IgD-negative memory B cell (primary cell): ENCODE measurements at regions not wholly inside any gene's neighbourhood (a gene's known extent, or its start where the extent isn't known, plus 50 kb on each side); places are given as distances from the start of the nearest gene placed in this dataset.

Experiments used
- H3K27ac Mint-ChIP-seq, 3 donors: one replicate each; pipeline ENCODE4 v1.8.0; 2020 to 2022; ENCODE audit warnings: mild to moderate bottlenecking in 3 of 3, mixed read lengths in 3 of 3, moderate library complexity in 1 of 3
- H3K27me3 Mint-ChIP-seq: one replicate; pipeline ENCODE4 v1.8.0; 2021; ENCODE audit warnings: mixed read lengths
- H3K36me3 Mint-ChIP-seq: one replicate; pipeline ENCODE4 v1.8.0; 2020; ENCODE audit warnings: mild to moderate bottlenecking, mixed read lengths
- H3K4me1 Mint-ChIP-seq, 3 donors: one replicate each; pipeline ENCODE4 v1.8.0; 2020 to 2022; ENCODE audit warnings: mixed read lengths in 3 of 3, mild to moderate bottlenecking in 1 of 3
- H3K4me3 Mint-ChIP-seq, 4 donors: one replicate each; pipeline ENCODE4 v1.8.0; 2020 to 2022; ENCODE audit warnings: mild to moderate bottlenecking in 4 of 4, mixed read lengths in 4 of 4, moderate library complexity in 3 of 4
- H3K9me3 Mint-ChIP-seq, 3 donors: one replicate each; pipeline ENCODE4 v1.8.0; 2020 to 2021; ENCODE audit warnings: mixed read lengths in 3 of 3, mild to moderate bottlenecking in 1 of 3

GRCh38 chr9:87309236-87309635 is 188.4 kb upstream of the DAPK1 start:
- no peak overlapping the region for H3K27ac Mint-ChIP-seq
- peaks cover 0 to 3% (median 0%) of the 10 kb centered on the region in 3 donors for H3K9me3 Mint-ChIP-seq
- no peaks in the 10 kb centered on the region for H3K4me1 Mint-ChIP-seq
- H3K36me3 Mint-ChIP-seq = no peaks in the 10 kb centered on the region
- no peaks in the 10 kb centered on the region for H3K27me3 Mint-ChIP-seq
- H3K4me3 Mint-ChIP-seq = no peak overlapping the region

DNA sequence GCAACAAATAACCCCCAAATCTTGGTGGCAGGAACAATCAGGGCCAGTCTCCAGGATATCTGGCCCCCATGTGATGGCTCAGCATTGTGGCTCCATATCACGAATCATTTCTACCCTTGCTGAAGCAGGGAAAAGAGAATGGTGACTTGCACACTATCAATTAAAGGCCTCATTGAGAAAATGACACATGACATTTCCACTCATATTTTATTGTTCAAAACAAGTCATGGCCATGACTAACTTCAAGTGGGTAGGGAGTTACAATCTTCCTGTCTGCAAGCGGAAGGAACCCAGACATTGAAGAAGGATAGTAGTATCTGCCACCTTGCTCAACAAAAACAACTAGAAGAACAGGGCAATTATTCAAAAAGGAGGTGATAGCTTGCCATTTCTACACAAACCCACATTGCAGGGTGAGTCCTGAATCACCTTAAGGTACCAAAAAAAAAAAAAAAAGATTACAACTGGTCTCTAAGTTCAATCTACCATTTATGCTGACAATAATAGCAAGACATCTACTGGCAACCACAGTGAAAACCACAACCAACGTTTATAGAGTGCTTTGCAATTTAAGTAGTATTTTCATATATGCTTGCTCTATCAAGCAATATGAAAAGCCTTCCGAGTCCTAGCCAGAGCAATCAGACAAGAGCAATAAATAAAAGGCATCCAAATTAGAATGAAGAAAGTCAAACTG is 186.7 kb upstream of the DAPK1 start:
- H3K36me3 Mint-ChIP-seq = no peaks in the 10 kb centered on the region
- H3K9me3 Mint-ChIP-seq = peaks cover 0 to 10% (median 3%) of the 10 kb centered on the region in 3 donors
- H3K27ac Mint-ChIP-seq = no peak overlapping the region
- no peaks in the 10 kb centered on the region for H3K27me3 Mint-ChIP-seq
- no peaks in the 10 kb centered on the region for H3K4me1 Mint-ChIP-seq
- H3K4me3 Mint-ChIP-seq = no peak overlapping the region

DNA sequence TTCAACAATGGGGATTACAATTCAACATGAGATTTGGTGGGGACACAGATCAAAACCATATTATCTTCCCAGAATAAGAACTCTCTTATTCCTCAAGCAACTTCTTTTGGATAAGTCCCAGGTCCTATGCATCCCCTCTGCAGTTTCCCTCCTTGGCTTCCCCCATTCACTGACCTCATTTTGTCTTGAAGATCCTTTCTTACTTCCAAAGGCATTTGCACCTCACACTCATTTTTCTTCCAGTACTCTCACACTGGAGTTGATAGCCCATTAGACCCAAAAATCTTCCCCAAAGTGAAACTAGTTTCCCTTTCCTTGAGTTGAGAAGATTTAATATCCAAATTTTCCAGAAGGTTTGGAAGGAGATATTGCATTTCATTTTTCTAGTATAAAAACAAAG is 178.0 kb upstream of the DAPK1 start:
- no peaks in the 10 kb centered on the region for H3K4me1 Mint-ChIP-seq
- H3K4me3 Mint-ChIP-seq = no peak overlapping the region
- H3K36me3 Mint-ChIP-seq = no peaks in the 10 kb centered on the region
- H3K27me3 Mint-ChIP-seq = peaks cover 2% of the 10 kb centered on the region
- H3K9me3 Mint-ChIP-seq = peaks cover 0 to 6% (median 3%) of the 10 kb centered on the region in 3 donors
- no peak overlapping the region for H3K27ac Mint-ChIP-seq

GRCh38 chr9:87320146-87320884 is 177.4 kb upstream of the DAPK1 start:
- Mint-ChIP-seq H3K9me3 (peaks cover 0 to 4% (median 3%) of the 10 kb centered on the region in 3 donors), H3K27me3 (peaks cover 2% of the 10 kb centered on the region), H3K27ac (no peak overlapping the region), H3K4me3 (no peak overlapping the region), H3K4me1 (no peaks in the 10 kb centered on the region), H3K36me3 (no peaks in the 10 kb centered on the region)

DNA sequence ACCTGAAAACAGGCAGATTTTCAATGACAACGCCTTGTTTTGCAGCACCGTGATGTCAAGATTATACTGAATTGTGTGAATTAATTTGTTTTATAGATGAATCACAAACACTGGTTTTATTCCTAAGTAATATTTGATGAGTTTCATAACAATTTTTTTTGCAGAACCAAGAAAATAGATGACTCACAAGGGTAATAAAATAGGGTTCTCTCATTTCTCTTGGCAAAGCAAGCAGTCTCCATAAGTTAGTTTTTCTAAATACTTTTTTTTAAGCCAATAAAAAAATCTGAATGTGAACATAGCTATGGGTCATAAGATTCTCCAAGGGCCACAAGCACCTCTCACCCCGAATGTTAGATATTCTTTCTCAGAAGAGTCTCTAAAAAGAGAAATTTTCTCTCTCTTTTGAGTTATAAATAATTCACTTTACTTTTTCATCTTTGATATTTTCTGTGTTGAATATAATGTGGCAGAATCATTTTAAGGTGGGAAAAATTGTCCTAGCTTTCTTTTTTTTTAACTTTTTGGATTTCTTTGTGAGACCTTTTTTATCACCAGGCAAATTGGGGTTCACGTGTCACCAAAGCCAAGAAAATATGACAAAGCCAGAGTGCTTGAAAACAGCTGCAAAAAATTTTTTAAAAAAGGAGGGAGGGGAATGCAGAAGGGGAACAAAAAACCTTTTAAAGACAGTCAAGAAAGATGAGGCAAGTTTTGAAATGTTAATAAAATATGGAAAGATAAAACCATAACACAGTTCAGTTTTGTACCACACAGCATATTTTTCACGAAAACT is 174.6 kb upstream of the DAPK1 start:
- no peaks in the 10 kb centered on the region for H3K4me1 Mint-ChIP-seq
- H3K4me3 Mint-ChIP-seq = no peak overlapping the region
- peaks cover 2% of the 10 kb centered on the region for H3K27me3 Mint-ChIP-seq
- H3K36me3 Mint-ChIP-seq = no peaks in the 10 kb centered on the region
- H3K27ac Mint-ChIP-seq = no peak overlapping the region
- H3K9me3 Mint-ChIP-seq = no peaks in the 10 kb centered on the region

GRCh38 chr9:87323928-87324327 is 173.7 kb upstream of the DAPK1 start:
- H3K4me1 Mint-ChIP-seq = no peaks in the 10 kb centered on the region
- no peak overlapping the region for H3K4me3 Mint-ChIP-seq
- peaks cover 2% of the 10 kb centered on the region for H3K27me3 Mint-ChIP-seq
- H3K27ac Mint-ChIP-seq = no peak overlapping the region
- no peaks in the 10 kb centered on the region for H3K9me3 Mint-ChIP-seq
- no peaks in the 10 kb centered on the region for H3K36me3 Mint-ChIP-seq

- no peak overlapping the region for H3K27ac Mint-ChIP-seq
- H3K36me3 Mint-ChIP-seq = no peaks in the 10 kb centered on the region
- H3K9me3 Mint-ChIP-seq = peaks cover 0 to 2% (median 0%) of the 10 kb centered on the region in 3 donors
- H3K4me1 Mint-ChIP-seq = no peaks in the 10 kb centered on the region
- peaks cover 2% of the 10 kb centered on the region for H3K27me3 Mint-ChIP-seq
- H3K4me3 Mint-ChIP-seq = no peak overlapping the region
These were observed 173.0 kb upstream of the DAPK1 start for GRCh38 chr9:87324613-87325194.

DNA sequence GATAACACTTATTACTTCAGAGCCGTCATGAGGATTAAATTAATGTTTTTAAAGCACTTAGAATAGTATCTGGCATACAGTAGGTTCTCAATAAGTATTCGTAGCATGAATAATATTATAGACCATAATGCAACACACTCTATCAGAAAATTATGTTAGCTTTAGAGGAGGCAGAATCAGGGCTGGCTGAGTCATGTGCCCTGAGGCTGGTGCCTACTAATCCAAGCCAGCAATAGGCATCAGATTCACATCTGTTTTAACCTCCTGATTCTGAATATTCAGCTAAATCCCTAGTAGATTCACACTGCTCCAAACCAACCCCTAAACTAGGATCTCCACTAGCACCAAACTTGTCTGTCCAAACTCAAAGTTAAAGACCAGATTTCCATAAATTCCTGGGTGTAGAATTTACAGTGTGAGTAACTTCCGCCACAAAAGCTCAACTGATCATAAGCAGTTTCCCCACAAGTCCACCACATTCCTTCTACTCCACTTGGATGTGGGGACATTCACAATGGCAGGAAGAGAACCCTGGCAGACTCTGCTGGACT is 170.0 kb upstream of the DAPK1 start:
- no peaks in the 10 kb centered on the region for H3K36me3 Mint-ChIP-seq
- no peaks in the 10 kb centered on the region for H3K4me1 Mint-ChIP-seq
- peaks cover 7 to 18% (median 11%) of the 10 kb centered on the region in 3 donors for H3K9me3 Mint-ChIP-seq
- no peak overlapping the region for H3K27ac Mint-ChIP-seq
- no peak overlapping the region for H3K4me3 Mint-ChIP-seq
- H3K27me3 Mint-ChIP-seq = no peaks in the 10 kb centered on the region

DNA sequence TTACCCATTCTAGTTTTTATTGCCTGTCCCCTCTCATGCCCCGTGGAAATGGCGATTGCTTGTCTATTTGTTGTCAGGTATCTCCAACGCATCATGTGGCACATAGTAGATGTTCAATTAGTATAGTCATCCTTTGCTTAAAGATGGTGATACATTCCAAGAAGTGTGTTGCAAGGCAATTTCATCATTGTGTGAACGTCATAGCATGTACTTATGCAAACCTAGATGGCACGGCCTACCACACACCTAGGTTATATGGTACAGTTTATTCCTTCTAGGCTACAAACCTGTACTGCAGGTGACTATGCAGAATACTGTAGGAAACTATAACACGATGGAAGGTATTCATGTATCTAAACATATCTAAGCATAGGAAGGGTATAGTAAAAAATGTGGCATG is 163.9 kb upstream of the DAPK1 start:
- H3K9me3 Mint-ChIP-seq = peaks cover 7 to 18% (median 16%) of the 10 kb centered on the region in 3 donors
- H3K27me3 Mint-ChIP-seq = peaks cover 18% of the 10 kb centered on the region
- peak overlapping the region in 1 of 3 donors; percentile 14 for H3K27ac Mint-ChIP-seq
- H3K4me1 Mint-ChIP-seq = peaks cover 5 to 6% (median 5%) of the 10 kb centered on the region in 3 donors
- no peaks in the 10 kb centered on the region for H3K36me3 Mint-ChIP-seq
- H3K4me3 Mint-ChIP-seq = no peak overlapping the region

DNA sequence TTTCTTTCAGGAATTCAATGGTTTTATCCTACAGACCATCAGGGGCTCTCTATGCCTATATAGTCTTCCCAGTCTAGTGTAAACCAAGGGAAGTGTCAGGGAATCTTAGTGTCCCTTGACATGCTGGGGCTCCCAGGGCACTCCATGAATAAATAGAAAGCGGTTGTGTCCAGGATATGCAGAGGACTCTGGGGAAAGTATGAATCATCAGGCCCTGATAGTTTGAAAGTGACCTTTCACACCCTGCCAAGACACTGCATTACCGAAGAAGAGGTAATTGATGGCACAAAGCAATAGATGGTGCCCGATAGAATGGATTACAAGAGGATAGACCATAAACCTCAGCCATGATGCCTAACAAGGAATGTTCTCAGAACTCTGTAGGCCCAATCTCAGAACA is 163.3 kb upstream of the DAPK1 start:
- H3K36me3 Mint-ChIP-seq = no peaks in the 10 kb centered on the region
- peaks cover 5 to 6% (median 5%) of the 10 kb centered on the region in 3 donors for H3K4me1 Mint-ChIP-seq
- H3K4me3 Mint-ChIP-seq = no peak overlapping the region

GRCh38 chr9:87336407-87336806 is 161.3 kb upstream of the DAPK1 start:
- H3K36me3 Mint-ChIP-seq = no peaks in the 10 kb centered on the region
- H3K27me3 Mint-ChIP-seq = peaks cover 18% of the 10 kb centered on the region

More for the DNA sequence above, 163.3 kb upstream of the DAPK1 start:
- Mint-ChIP-seq H3K9me3 (peaks cover 7 to 18% (median 14%) of the 10 kb centered on the region in 3 donors), H3K27ac (no peak overlapping the region), H3K27me3 (peaks cover 18% of the 10 kb centered on the region)

GRCh38 chr9:87336914-87337333 is 160.7 kb upstream of the DAPK1 start:
- peaks cover 18% of the 10 kb centered on the region for H3K27me3 Mint-ChIP-seq
- no peaks in the 10 kb centered on the region for H3K36me3 Mint-ChIP-seq
- H3K27ac Mint-ChIP-seq = no peak overlapping the region
- H3K4me3 Mint-ChIP-seq = peak overlapping the region in 3 of 4 donors; percentile 4 to 41 (median 40)
- peaks cover under 1 to 6% (median 2%) of the 10 kb centered on the region in 3 donors for H3K9me3 Mint-ChIP-seq
- peaks cover 5 to 6% (median 5%) of the 10 kb centered on the region in 3 donors for H3K4me1 Mint-ChIP-seq

More at GRCh38 chr9:87336407-87336806, 161.3 kb upstream of the DAPK1 start:
- Mint-ChIP-seq H3K4me1 (peaks cover 5 to 6% (median 5%) of the 10 kb centered on the region in 3 donors), H3K27ac (no peak overlapping the region), H3K4me3 (no peak overlapping the region), H3K9me3 (peaks cover 6 to 10% (median 7%) of the 10 kb centered on the region in 3 donors)

GRCh38 chr9:87337335-87338087 is 160.2 kb upstream of the DAPK1 start:
- no peaks in the 10 kb centered on the region for H3K36me3 Mint-ChIP-seq
- H3K4me1 Mint-ChIP-seq = peaks cover 5 to 6% (median 5%) of the 10 kb centered on the region in 3 donors
- H3K4me3 Mint-ChIP-seq = peak overlapping the region in 1 of 4 donors; percentile 40
- no peak overlapping the region for H3K27ac Mint-ChIP-seq
- H3K27me3 Mint-ChIP-seq = peaks cover 18% of the 10 kb centered on the region
- peaks cover 0 to 4% (median 0%) of the 10 kb centered on the region in 3 donors for H3K9me3 Mint-ChIP-seq
